HEK293 (cell line): ENCODE measurements at regions not wholly inside any gene's neighbourhood (a gene's known extent, or its start where the extent isn't known, plus 50 kb on each side); places are given as distances from the start of the nearest gene placed in this dataset.

Experiments
- CTCF ChIA-PET: fragments of 350-600 bp; formaldehyde crosslinking; extraction: SDS; loops from one replicate; lab custom pipeline; 2021; ENCODE audit warnings: antibody characterized with exemption; lab: Yijun Ruan, JAX
- POLR2A ChIA-PET: fragments of 300-600 bp; formaldehyde crosslinking; extraction: SDS; loops from one replicate; lab custom pipeline; 2020; ENCODE audit warnings: antibody characterized with exemption, inconsistent platforms; lab: Yijun Ruan, JAX
- H3K27ac ChIP-seq: fragments of 200-500 bp; sonication (Bioruptor generic); 2 replicates; pipeline ENCODE4 v1.5.1; 2014; ENCODE audit warnings: low read depth, low read length, control low read depth, inconsistent platforms; ENCODE audit errors: extremely low read depth
- H3K36me3 ChIP-seq, 2 experiments: fragments of 200-500 bp in 1 of 2; sonication (Bioruptor generic) in 1 of 2; 1 replicate in 1 of 2; 2 replicates in 1 of 2; pipeline ENCODE4 v1.5.1; 2014 to 2017; ENCODE audit warnings: inconsistent platforms in 2 of 2, low read length in 2 of 2; ENCODE audit not compliant: control insufficient read depth in 2 of 2, insufficient read depth in 1 of 2
- H3K4me1 ChIP-seq: fragments of 200-500 bp; sonication (Bioruptor generic); 2 replicates; pipeline ENCODE4 v1.5.1; 2014; ENCODE audit warnings: mild to moderate bottlenecking, low read length, inconsistent platforms; ENCODE audit not compliant: control insufficient read depth, insufficient read depth
- H3K4me3 ChIP-seq: 2 replicates; pipeline ENCODE4 v1.5.1; 2011; ENCODE audit warnings: low read depth, mild to moderate bottlenecking, control low read depth, low read length, moderate library complexity
- H3K9me3 ChIP-seq: fragments of 200-500 bp; sonication (Bioruptor generic); 2 replicates; pipeline ENCODE4 v1.5.1; 2014; ENCODE audit warnings: low read depth, low read length, inconsistent platforms; ENCODE audit not compliant: control insufficient read depth, insufficient read depth
- HOXD13 ChIP-seq: sonication (generic); formaldehyde crosslinking; IDR thresholded peaks from 2 replicates; pipeline ENCODE4 v1.8.0; 2022; ENCODE audit warnings: missing genetic modification reagents, borderline replicate concordance
- IKZF3 ChIP-seq: fragments of 450-650 bp; IDR thresholded peaks from 2 replicates; pipeline ENCODE4 v1.5.0; 2018; ENCODE audit warnings: missing biosample characterization, mild to moderate bottlenecking, missing genetic modification characterization, moderate library complexity
- YY2 ChIP-seq: fragments of 450-650 bp; formaldehyde crosslinking; IDR thresholded peaks from 2 replicates; pipeline ENCODE4 v1.5.1; 2016; ENCODE audit warnings: missing biosample characterization, missing genetic modification characterization
- ZBTB48 ChIP-seq: fragments of 450-650 bp; formaldehyde crosslinking; IDR thresholded peaks from 2 replicates; pipeline ENCODE4 v1.5.1; 2016; ENCODE audit warnings: missing biosample characterization, missing genetic modification characterization
- ZFP3 ChIP-seq: fragments of 450-650 bp; formaldehyde crosslinking; IDR thresholded peaks from 2 replicates; pipeline ENCODE4 v1.5.1; 2016; ENCODE audit warnings: low read depth, missing biosample characterization, missing genetic modification characterization
- ZNF132 ChIP-seq: fragments of 450-650 bp; formaldehyde crosslinking; IDR thresholded peaks from 2 replicates; pipeline ENCODE4 v1.5.1; 2017; ENCODE audit warnings: missing biosample characterization, missing genetic modification characterization, borderline replicate concordance
- ZNF184 ChIP-seq: fragments of 450-650 bp; IDR thresholded peaks from 2 replicates; pipeline ENCODE4 v1.5.1; 2018; ENCODE audit warnings: missing biosample characterization, mild to moderate bottlenecking, missing genetic modification characterization
- ZNF214 ChIP-seq: fragments of 450-650 bp; formaldehyde crosslinking; IDR thresholded peaks from 2 replicates; pipeline ENCODE4 v1.5.1; 2017; ENCODE audit warnings: missing biosample characterization, mild to moderate bottlenecking, missing genetic modification characterization, borderline replicate concordance
- ZNF311 ChIP-seq: fragments of 450-650 bp; formaldehyde crosslinking; IDR thresholded peaks from 2 replicates; pipeline ENCODE4 v1.5.1; 2017; ENCODE audit warnings: missing biosample characterization, missing genetic modification characterization, borderline replicate concordance
- ZNF560 ChIP-seq: fragments of 450-650 bp; formaldehyde crosslinking; IDR thresholded peaks from 2 replicates; pipeline ENCODE4 v1.5.1; 2017; ENCODE audit warnings: missing biosample characterization, missing genetic modification characterization, borderline replicate concordance
- ZNF624 ChIP-seq: fragments of 450-650 bp; formaldehyde crosslinking; IDR thresholded peaks from 2 replicates; pipeline ENCODE4 v1.5.1; 2017; ENCODE audit warnings: missing biosample characterization, missing genetic modification characterization
- ZNF626 ChIP-seq: fragments of 450-650 bp; sonication (Bioruptor Pico); formaldehyde crosslinking; IDR thresholded peaks from 2 replicates; pipeline ENCODE4 v1.5.1; 2018; ENCODE audit warnings: missing biosample characterization, missing genetic modification characterization, inconsistent platforms
- ZNF830 ChIP-seq: fragments of 450-650 bp; IDR thresholded peaks from 2 replicates; pipeline ENCODE4 v1.5.0; 2018; ENCODE audit warnings: missing biosample characterization, missing genetic modification characterization, low read depth, mild to moderate bottlenecking, moderate library complexity
- ZSCAN16 ChIP-seq: fragments of 450-650 bp; formaldehyde crosslinking; IDR thresholded peaks from 2 replicates; pipeline ENCODE4 v1.5.1; 2016; ENCODE audit warnings: missing biosample characterization, missing genetic modification characterization
- TF ChIP-seq, protein P1 (sequence below): fragments of 450-650 bp; formaldehyde crosslinking; IDR thresholded peaks from 2 replicates; pipeline ENCODE4 v1.5.1; 2016; ENCODE audit warnings: missing biosample characterization, missing genetic modification characterization, borderline replicate concordance
- TF ChIP-seq, protein P2 (sequence below): fragments of 450-650 bp; formaldehyde crosslinking; IDR thresholded peaks from 2 replicates; pipeline ENCODE4 v1.5.1; 2017; ENCODE audit warnings: missing biosample characterization, missing genetic modification characterization
- TF ChIP-seq, protein P3 (sequence below): fragments of 450-650 bp; formaldehyde crosslinking; IDR thresholded peaks from 2 replicates; pipeline ENCODE4 v1.5.1; 2016; ENCODE audit warnings: missing biosample characterization, missing genetic modification characterization
- TF ChIP-seq, protein P4 (sequence below): fragments of 450-650 bp; formaldehyde crosslinking; IDR thresholded peaks from 2 replicates; pipeline ENCODE4 v1.5.1; 2016; ENCODE audit warnings: missing biosample characterization, missing genetic modification characterization
- TF ChIP-seq, protein P5 (sequence below): fragments of 450-650 bp; formaldehyde crosslinking; IDR thresholded peaks from 2 replicates; pipeline ENCODE4 v1.5.1; 2016; ENCODE audit warnings: missing biosample characterization, missing genetic modification characterization

DNA sequence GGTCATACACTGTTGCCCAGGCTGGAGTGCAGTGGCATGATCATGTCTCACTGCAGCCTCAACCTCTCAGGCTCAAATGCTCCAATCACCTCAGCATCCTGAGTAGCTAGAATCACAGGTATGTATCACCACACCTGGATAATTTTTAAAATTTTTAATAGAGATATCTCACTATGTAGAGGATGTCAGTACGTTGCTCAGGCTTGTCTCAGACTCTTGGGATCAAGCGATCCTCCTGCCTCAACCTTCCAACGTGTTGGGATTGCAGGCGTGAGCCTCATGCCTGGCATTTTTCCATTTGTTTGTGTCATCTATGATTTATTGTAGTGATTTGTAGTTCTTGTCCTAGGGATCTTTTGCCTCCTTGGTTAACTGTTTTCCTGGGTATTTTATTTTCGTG is 985.2 kb upstream of the B3GALT2 start (continued):
- TF ChIP-seq, protein P1, sequence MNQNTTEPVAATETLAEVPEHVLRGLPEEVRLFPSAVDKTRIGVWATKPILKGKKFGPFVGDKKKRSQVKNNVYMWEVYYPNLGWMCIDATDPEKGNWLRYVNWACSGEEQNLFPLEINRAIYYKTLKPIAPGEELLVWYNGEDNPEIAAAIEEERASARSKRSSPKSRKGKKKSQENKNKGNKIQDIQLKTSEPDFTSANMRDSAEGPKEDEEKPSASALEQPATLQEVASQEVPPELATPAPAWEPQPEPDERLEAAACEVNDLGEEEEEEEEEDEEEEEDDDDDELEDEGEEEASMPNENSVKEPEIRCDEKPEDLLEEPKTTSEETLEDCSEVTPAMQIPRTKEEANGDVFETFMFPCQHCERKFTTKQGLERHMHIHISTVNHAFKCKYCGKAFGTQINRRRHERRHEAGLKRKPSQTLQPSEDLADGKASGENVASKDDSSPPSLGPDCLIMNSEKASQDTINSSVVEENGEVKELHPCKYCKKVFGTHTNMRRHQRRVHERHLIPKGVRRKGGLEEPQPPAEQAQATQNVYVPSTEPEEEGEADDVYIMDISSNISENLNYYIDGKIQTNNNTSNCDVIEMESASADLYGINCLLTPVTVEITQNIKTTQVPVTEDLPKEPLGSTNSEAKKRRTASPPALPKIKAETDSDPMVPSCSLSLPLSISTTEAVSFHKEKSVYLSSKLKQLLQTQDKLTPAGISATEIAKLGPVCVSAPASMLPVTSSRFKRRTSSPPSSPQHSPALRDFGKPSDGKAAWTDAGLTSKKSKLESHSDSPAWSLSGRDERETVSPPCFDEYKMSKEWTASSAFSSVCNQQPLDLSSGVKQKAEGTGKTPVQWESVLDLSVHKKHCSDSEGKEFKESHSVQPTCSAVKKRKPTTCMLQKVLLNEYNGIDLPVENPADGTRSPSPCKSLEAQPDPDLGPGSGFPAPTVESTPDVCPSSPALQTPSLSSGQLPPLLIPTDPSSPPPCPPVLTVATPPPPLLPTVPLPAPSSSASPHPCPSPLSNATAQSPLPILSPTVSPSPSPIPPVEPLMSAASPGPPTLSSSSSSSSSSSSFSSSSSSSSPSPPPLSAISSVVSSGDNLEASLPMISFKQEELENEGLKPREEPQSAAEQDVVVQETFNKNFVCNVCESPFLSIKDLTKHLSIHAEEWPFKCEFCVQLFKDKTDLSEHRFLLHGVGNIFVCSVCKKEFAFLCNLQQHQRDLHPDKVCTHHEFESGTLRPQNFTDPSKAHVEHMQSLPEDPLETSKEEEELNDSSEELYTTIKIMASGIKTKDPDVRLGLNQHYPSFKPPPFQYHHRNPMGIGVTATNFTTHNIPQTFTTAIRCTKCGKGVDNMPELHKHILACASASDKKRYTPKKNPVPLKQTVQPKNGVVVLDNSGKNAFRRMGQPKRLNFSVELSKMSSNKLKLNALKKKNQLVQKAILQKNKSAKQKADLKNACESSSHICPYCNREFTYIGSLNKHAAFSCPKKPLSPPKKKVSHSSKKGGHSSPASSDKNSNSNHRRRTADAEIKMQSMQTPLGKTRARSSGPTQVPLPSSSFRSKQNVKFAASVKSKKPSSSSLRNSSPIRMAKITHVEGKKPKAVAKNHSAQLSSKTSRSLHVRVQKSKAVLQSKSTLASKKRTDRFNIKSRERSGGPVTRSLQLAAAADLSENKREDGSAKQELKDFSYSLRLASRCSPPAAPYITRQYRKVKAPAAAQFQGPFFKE: no peak
- no peak for TF ChIP-seq ZNF311 (tag by site-specific recombination)

DNA sequence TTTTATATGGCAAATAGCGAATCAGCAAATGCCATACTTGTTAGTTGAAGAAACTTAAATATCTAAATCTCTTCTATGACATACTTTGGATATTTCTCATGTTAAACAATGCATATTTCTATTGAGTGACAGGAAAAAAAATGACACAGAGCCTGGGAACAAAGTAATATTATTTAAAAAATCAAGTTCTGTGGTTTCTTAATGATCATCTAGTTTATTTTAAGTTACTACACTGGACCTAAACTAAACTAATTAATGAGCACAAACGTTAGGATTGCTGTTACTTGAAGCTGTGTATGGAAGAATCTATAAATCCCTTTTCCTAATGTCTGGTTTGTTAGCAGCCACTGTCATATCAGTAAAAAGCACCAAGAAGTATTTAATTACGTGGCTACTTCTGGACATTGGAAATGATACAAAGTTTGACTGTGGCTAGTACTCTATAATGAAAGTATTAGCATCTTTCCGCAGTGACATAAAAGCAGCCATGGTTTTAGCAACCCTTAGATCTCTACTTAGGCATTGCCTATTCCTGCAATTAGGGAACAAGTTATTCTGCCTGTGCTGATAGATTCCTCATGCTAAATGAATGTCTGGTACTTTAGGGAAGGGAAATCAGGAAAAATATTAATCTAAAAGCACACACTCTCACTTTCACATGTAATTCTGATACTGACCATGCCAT is 981.7 kb upstream of the B3GALT2 start:
- Histone ChIP-seq H3K4me3 (no peak overlapping the region), H3K9me3 (no peaks in the 10 kb centered on the region), H3K4me1 (no peaks in the 10 kb centered on the region), H3K27ac (no peak overlapping the region), H3K36me3 (no peaks in the 10 kb centered on the region)
- CTCF ChIA-PET: no interaction called here
- POLR2A ChIA-PET: no interaction called here
- TF ChIP-seq, protein P2, sequence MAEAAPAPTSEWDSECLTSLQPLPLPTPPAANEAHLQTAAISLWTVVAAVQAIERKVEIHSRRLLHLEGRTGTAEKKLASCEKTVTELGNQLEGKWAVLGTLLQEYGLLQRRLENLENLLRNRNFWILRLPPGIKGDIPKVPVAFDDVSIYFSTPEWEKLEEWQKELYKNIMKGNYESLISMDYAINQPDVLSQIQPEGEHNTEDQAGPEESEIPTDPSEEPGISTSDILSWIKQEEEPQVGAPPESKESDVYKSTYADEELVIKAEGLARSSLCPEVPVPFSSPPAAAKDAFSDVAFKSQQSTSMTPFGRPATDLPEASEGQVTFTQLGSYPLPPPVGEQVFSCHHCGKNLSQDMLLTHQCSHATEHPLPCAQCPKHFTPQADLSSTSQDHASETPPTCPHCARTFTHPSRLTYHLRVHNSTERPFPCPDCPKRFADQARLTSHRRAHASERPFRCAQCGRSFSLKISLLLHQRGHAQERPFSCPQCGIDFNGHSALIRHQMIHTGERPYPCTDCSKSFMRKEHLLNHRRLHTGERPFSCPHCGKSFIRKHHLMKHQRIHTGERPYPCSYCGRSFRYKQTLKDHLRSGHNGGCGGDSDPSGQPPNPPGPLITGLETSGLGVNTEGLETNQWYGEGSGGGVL (tag by site-specific recombination): no peak
- no peak for TF ChIP-seq ZNF830 (tag by site-specific recombination)
- TF ChIP-seq, protein P3, sequence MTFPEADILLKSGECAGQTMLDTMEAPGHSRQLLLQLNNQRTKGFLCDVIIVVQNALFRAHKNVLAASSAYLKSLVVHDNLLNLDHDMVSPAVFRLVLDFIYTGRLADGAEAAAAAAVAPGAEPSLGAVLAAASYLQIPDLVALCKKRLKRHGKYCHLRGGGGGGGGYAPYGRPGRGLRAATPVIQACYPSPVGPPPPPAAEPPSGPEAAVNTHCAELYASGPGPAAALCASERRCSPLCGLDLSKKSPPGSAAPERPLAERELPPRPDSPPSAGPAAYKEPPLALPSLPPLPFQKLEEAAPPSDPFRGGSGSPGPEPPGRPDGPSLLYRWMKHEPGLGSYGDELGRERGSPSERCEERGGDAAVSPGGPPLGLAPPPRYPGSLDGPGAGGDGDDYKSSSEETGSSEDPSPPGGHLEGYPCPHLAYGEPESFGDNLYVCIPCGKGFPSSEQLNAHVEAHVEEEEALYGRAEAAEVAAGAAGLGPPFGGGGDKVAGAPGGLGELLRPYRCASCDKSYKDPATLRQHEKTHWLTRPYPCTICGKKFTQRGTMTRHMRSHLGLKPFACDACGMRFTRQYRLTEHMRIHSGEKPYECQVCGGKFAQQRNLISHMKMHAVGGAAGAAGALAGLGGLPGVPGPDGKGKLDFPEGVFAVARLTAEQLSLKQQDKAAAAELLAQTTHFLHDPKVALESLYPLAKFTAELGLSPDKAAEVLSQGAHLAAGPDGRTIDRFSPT (tag by site-specific recombination): no peak
- no peak for TF ChIP-seq ZNF132
- TF ChIP-seq IKZF3 (tag by site-specific recombination): no peak
- TF ChIP-seq ZFP3 (tag by site-specific recombination): no peak
- no peak for TF ChIP-seq ZNF624 (tag by site-specific recombination)
- no peak for TF ChIP-seq YY2
- no peak for TF ChIP-seq ZBTB48
- TF ChIP-seq, protein P4, sequence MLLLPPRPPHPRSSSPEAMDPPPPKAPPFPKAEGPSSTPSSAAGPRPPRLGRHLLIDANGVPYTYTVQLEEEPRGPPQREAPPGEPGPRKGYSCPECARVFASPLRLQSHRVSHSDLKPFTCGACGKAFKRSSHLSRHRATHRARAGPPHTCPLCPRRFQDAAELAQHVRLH: no peak
- no peak for TF ChIP-seq ZNF626
- TF ChIP-seq, protein P5, sequence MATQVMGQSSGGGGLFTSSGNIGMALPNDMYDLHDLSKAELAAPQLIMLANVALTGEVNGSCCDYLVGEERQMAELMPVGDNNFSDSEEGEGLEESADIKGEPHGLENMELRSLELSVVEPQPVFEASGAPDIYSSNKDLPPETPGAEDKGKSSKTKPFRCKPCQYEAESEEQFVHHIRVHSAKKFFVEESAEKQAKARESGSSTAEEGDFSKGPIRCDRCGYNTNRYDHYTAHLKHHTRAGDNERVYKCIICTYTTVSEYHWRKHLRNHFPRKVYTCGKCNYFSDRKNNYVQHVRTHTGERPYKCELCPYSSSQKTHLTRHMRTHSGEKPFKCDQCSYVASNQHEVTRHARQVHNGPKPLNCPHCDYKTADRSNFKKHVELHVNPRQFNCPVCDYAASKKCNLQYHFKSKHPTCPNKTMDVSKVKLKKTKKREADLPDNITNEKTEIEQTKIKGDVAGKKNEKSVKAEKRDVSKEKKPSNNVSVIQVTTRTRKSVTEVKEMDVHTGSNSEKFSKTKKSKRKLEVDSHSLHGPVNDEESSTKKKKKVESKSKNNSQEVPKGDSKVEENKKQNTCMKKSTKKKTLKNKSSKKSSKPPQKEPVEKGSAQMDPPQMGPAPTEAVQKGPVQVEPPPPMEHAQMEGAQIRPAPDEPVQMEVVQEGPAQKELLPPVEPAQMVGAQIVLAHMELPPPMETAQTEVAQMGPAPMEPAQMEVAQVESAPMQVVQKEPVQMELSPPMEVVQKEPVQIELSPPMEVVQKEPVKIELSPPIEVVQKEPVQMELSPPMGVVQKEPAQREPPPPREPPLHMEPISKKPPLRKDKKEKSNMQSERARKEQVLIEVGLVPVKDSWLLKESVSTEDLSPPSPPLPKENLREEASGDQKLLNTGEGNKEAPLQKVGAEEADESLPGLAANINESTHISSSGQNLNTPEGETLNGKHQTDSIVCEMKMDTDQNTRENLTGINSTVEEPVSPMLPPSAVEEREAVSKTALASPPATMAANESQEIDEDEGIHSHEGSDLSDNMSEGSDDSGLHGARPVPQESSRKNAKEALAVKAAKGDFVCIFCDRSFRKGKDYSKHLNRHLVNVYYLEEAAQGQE (tag by site-specific recombination): no peak
- TF ChIP-seq ZNF560 (tag by site-specific recombination): no peak
- no peak for TF ChIP-seq ZNF214 (tag by site-specific recombination)
- no peak for TF ChIP-seq HOXD13 (CRISPR knock-in tag)
- TF ChIP-seq ZSCAN16: no peak
- TF ChIP-seq ZNF184 (tag by site-specific recombination): no peak
